ENCODE measurements at regions not wholly inside any gene's neighbourhood (a gene's known extent, or its start where the extent isn't known, plus 50 kb on each side); places are given as distances from the start of the nearest gene placed in this dataset.

GRCh38 chr17:31593806-31594205 is 202.3 kb downstream of the RAB11FIP4 start:
- Histone ChIP-seq H2BK5ac (ENCODE audit: low read depth, low read length) (no peak overlapping the region), H4K91ac (replicated peaks; ENCODE audit: insufficient read length, low read length) (no peak overlapping the region), H4K8ac (ENCODE audit: extremely low read depth, insufficient read depth, low read length) (no peak overlapping the region; the same call in 1 of the 2 replicates), H4K20me1 (replicated peaks in 1 of 2; ENCODE audit: control insufficient read depth in 1 of 2, insufficient read depth in 2 of 2, low read length in 2 of 2) (no peaks in the 10 kb centered on the region), H3K4me1 (replicated peaks in 1 of 4; ENCODE audit: control insufficient read depth in 3 of 4, insufficient read depth in 4 of 4, low read length in 3 of 4) (peaks cover 0 to 8% (median 3%) of the 10 kb centered on the region in 4 experiments; a peak in 4 of 7 replicates), H3K79me1 (ENCODE audit: low read depth, low read length) (no peaks in the 10 kb centered on the region), H3K9ac (replicated peaks in 1 of 4; ENCODE audit: extremely low read depth in 1 of 4, low read depth in 3 of 4, low read length in 3 of 4) (no peak overlapping the region), H3K36me3 (ENCODE audit: control insufficient read depth in 2 of 4, insufficient read depth in 4 of 4, low read length in 3 of 4) (no peaks in the 10 kb centered on the region), H3K23me2 (ENCODE audit: low read depth, low read length) (no peaks in the 10 kb centered on the region), H2AFZ (ENCODE audit: low read length) (no peak overlapping the region), H3K4me3 (ENCODE audit: extremely low read depth in 1 of 4, insufficient read depth in 2 of 4, low read depth in 3 of 4, low read length in 4 of 4) (no peak overlapping the region), H2AK5ac (ENCODE audit: low read depth, low read length) (no peak overlapping the region), H4K5ac (ENCODE audit: insufficient read length, low read depth, low read length) (no peak overlapping the region), H2BK15ac (ENCODE audit: low read length) (no peak overlapping the region; the same call in 1 of the 2 replicates), H3K4ac (replicated peaks; ENCODE audit: insufficient read length, low read depth, low read length) (no peak overlapping the region), H3K27ac (ENCODE audit: low read depth, low read length) (no peak overlapping the region), H3K79me2 (ENCODE audit: control insufficient read depth in 1 of 2, insufficient read depth in 2 of 2, low read length in 2 of 2) (no peaks in the 10 kb centered on the region), H3K56ac (replicated peaks; ENCODE audit: insufficient read length, low read depth, low read length) (no peak overlapping the region), H3K14ac (ENCODE audit: insufficient read length) (no peak overlapping the region), H2BK120ac (replicated peaks; ENCODE audit: low read depth, low read length) (no peak overlapping the region), H3K18ac (ENCODE audit: extremely low read depth, low read length) (no peak overlapping the region), H3K27me3 (replicated peaks in 1 of 4; ENCODE audit: control insufficient read depth in 3 of 4, extremely low read depth in 1 of 4, insufficient read depth in 3 of 4, low read length in 3 of 4) (no peaks in the 10 kb centered on the region), H3K4me2 (ENCODE audit: insufficient read depth in 1 of 2, low read depth in 2 of 2, low read length in 2 of 2) (no peak overlapping the region), H2BK20ac (ENCODE audit: low read length) (no peak overlapping the region), H3K9me3 (ENCODE audit: insufficient read depth in 2 of 2, low read depth in 1 of 2, low read length in 1 of 2) (no peaks in the 10 kb centered on the region), H2BK12ac (ENCODE audit: low read depth, low read length) (no peak overlapping the region), H3K23ac (ENCODE audit: insufficient read length) (no peak overlapping the region)
- 91% methylated on average over 6 of the region's 7 CpGs; no CpG with 5 or more reads in 1 of the 2 experiments for WGBS, 2 experiments (ENCODE audit: extremely low coverage in 1 of 2, insufficient coverage in 1 of 2, insufficient read length in 1 of 2, insufficient replicate concordance in 2 of 2, low coverage in 1 of 2, low lambda C conversion rate in 2 of 2, missing lambda C conversion rate in 1 of 2)
- FAIRE-seq (no peak), DNase-seq (ENCODE audit: low read depth in 1 of 2, low spot score in 2 of 2) (no peak)
- CTCF ChIA-PET (ENCODE audit: partially characterized antibody) = interaction anchor here (1.0 kb wide), 1 partner anchor 142 kb away, joined by 4 read pairs; no protein-coding TSS in a partner anchor
- POLR2A ChIA-PET (ENCODE audit: partially characterized antibody) = interaction anchor here (0.8 kb wide), 1 partner anchor 10 kb away, joined by 3 read pairs; no protein-coding TSS in a partner anchor
- TF ChIP-seq RNF2 (IDR thresholded peaks at IDR 0.05; ENCODE audit: borderline replicate concordance, low read depth, low read length, missing control alignments, poor library complexity, severe bottlenecking) (no peak), RAD21 (IDR thresholded peaks at IDR 0.05 in 1 of 2, conservative IDR thresholded peaks at IDR 0.05 in 1 of 2; ENCODE audit: low read depth in 2 of 2, low read length in 2 of 2) (no peak), EP300 (IDR thresholded peaks at IDR 0.05; ENCODE audit: borderline replicate concordance in 1 of 2, low read depth in 2 of 2, low read length in 2 of 2) (no peak), CBX8 (IDR thresholded peaks at IDR 0.05; ENCODE audit: borderline replicate concordance, low read depth, low read length) (no peak), MAFK (IDR thresholded peaks at IDR 0.05; ENCODE audit: low read depth, low read length) (no peak), ASH2L (IDR thresholded peaks at IDR 0.05; ENCODE audit: low read length) (no peak), ZNF274 (IDR thresholded peaks at IDR 0.05; ENCODE audit: borderline replicate concordance, extremely low read depth, low read length) (no peak), HDAC2 (IDR thresholded peaks at IDR 0.05; ENCODE audit: borderline replicate concordance in 1 of 2, low read depth in 2 of 2, low read length in 2 of 2) (no peak), CBX5 (IDR thresholded peaks at IDR 0.05; ENCODE audit: low read depth, low read length) (no peak), GTF2F1 (IDR thresholded peaks at IDR 0.05; ENCODE audit: borderline replicate concordance, low read depth, low read length) (no peak)
- TF ChIP-seq, protein P1, sequence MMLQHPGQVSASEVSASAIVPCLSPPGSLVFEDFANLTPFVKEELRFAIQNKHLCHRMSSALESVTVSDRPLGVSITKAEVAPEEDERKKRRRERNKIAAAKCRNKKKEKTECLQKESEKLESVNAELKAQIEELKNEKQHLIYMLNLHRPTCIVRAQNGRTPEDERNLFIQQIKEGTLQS (IDR thresholded peaks at IDR 0.05; ENCODE audit: insufficient read depth, low read depth, low read length) = no peak

Measured in H1 (cell line).